GM23338 (cell line): ENCODE measurements at regions not wholly inside any gene's neighbourhood (a gene's known extent, or its start where the extent isn't known, plus 50 kb on each side); places are given as distances from the start of the nearest gene placed in this dataset.

Experiments used
- ATAC-seq: fragments of 200-7000 bp; cut with Tn5 transposase; 3 replicates; pipeline ENCODE4 v1.9.1; 2020
- DNase-seq: peaks from one replicate; pipeline ENCODE4 v3.0.0-alpha.2; 2015; ENCODE audit warnings: low spot score
- H2AFZ ChIP-seq: fragments of 200-600 bp; sonication (generic); 2 replicates; pipeline ENCODE4 v1.8.0; 2016; ENCODE audit warnings: antibody characterized with exemption, mild to moderate bottlenecking, moderate library complexity
- H3F3A ChIP-seq: fragments of 200-600 bp; sonication (generic); replicated peaks from 2 replicates; pipeline ENCODE4 v1.8.0; 2017; ENCODE audit warnings: antibody characterized with exemption, mixed run types, low read depth
- H3K27ac ChIP-seq: fragments of 200-600 bp; sonication (generic); 2 replicates; pipeline ENCODE4 v1.6.1; 2016; ENCODE audit warnings: low read depth
- H3K27me3 ChIP-seq: fragments of 200-600 bp; sonication (generic); 2 replicates; pipeline ENCODE4 v1.8.0; 2016; ENCODE audit warnings: mild to moderate bottlenecking, mixed run types, moderate library complexity; ENCODE audit not compliant: insufficient read depth
- H3K36me3 ChIP-seq: fragments of 200-600 bp; sonication (generic); 2 replicates; pipeline ENCODE4 v1.8.0; 2016; ENCODE audit warnings: mild to moderate bottlenecking; ENCODE audit not compliant: insufficient read depth
- H3K4me1 ChIP-seq: fragments of 200-600 bp; sonication (generic); 2 replicates; pipeline ENCODE4 v1.8.0; 2016; ENCODE audit warnings: mild to moderate bottlenecking, moderate library complexity; ENCODE audit not compliant: insufficient read depth
- H3K4me2 ChIP-seq: fragments of 200-600 bp; sonication (generic); 2 replicates; pipeline ENCODE4 v1.7.1; 2017; ENCODE audit warnings: mixed run types
- H3K4me3 ChIP-seq: fragments of 200-600 bp; sonication (generic); 2 replicates; pipeline ENCODE4 v1.6.1; 2016; ENCODE audit warnings: mixed run types
- H3K79me2 ChIP-seq: fragments of 200-600 bp; sonication (generic); replicated peaks from 2 replicates; pipeline ENCODE4 v1.8.0; 2017; ENCODE audit warnings: mild to moderate bottlenecking; ENCODE audit not compliant: insufficient read depth
- H3K9me2 ChIP-seq: fragments of 200-600 bp; sonication (generic); 2 replicates; pipeline ENCODE4 v1.8.0; 2017; ENCODE audit not compliant: insufficient read depth
- H4K20me1 ChIP-seq: fragments of 200-600 bp; sonication (generic); replicated peaks from 2 replicates; pipeline ENCODE4 v1.8.0; 2017; ENCODE audit warnings: mild to moderate bottlenecking; ENCODE audit not compliant: insufficient read depth
- H3K27ac Mint-ChIP-seq: 2 replicates; pipeline ENCODE4 v1.8.0; 2020; ENCODE audit warnings: inconsistent platforms, mild to moderate bottlenecking, moderate library complexity, mixed read lengths
- H3K27me3 Mint-ChIP-seq: 3 replicates; pipeline ENCODE4 v1.8.0; 2022; ENCODE audit warnings: low read depth, mild to moderate bottlenecking, moderate library complexity, mixed read lengths, inconsistent platforms; ENCODE audit not compliant: insufficient read depth, poor library complexity
- H3K36me3 Mint-ChIP-seq: 3 replicates; pipeline ENCODE4 v1.8.0; 2021; ENCODE audit warnings: low read depth, mild to moderate bottlenecking, inconsistent platforms, moderate library complexity, mixed read lengths
- H3K4me1 Mint-ChIP-seq: 3 replicates; pipeline ENCODE4 v1.8.0; 2020; ENCODE audit warnings: mild to moderate bottlenecking, inconsistent platforms, mixed read lengths
- H3K4me3 Mint-ChIP-seq: 3 replicates; pipeline ENCODE4 v1.8.0; 2021; ENCODE audit warnings: moderate library complexity, mild to moderate bottlenecking, inconsistent platforms, mixed read lengths
- H3K9me3 Mint-ChIP-seq: 3 replicates; pipeline ENCODE4 v1.8.0; 2020; ENCODE audit warnings: moderate library complexity, mild to moderate bottlenecking, inconsistent platforms, mixed read lengths
- CREB1 ChIP-seq: fragments of 250-450 bp; sonication (Bioruptor Pico); IDR thresholded peaks from 2 replicates; pipeline ENCODE4 v1.5.0; 2020; ENCODE audit warnings: low read depth, mild to moderate bottlenecking, moderate library complexity
- EZH2phosphoT487 ChIP-seq: fragments of 200-600 bp; sonication (generic); IDR thresholded peaks from one replicate; pipeline ENCODE4 v1.8.1; 2018; ENCODE audit warnings: antibody characterized with exemption; ENCODE audit not compliant: unreplicated experiment
- JUNB ChIP-seq: IDR thresholded peaks from one replicate; pipeline ENCODE4 v1.6.1; 2016; ENCODE audit warnings: antibody characterized with exemption; ENCODE audit not compliant: unreplicated experiment
- NANOG ChIP-seq: IDR thresholded peaks from 2 replicates; pipeline ENCODE4 v1.6.1; 2016; ENCODE audit warnings: antibody characterized with exemption, borderline replicate concordance
- POLR2AphosphoS5 ChIP-seq: IDR thresholded peaks from 2 replicates; pipeline ENCODE4 v1.6.1; 2016; ENCODE audit warnings: antibody characterized with exemption, low read depth
- STAT1 ChIP-seq: IDR thresholded peaks from one replicate; pipeline ENCODE4 v1.6.1; 2016; ENCODE audit warnings: antibody characterized with exemption; ENCODE audit not compliant: unreplicated experiment
- ZNF331 ChIP-seq: fragments of 250-450 bp; sonication (Bioruptor Pico); IDR thresholded peaks from 2 replicates; pipeline ENCODE4 v1.5.0; 2020; ENCODE audit warnings: low read depth, mild to moderate bottlenecking, moderate library complexity
- TF ChIP-seq, protein P1 (sequence below), 2 experiments: fragments of 200-600 bp in 1 of 2; sonication (generic) in 1 of 2; conservative IDR thresholded peaks; 2 replicates each; pipeline versions ENCODE4 v1.5.1 to v1.6.1; 2016 to 2017; ENCODE audit warnings: antibody characterized with exemption in 2 of 2, low read depth in 2 of 2, mild to moderate bottlenecking in 2 of 2, moderate library complexity in 1 of 2
- TF ChIP-seq, protein P2 (sequence below): IDR thresholded peaks from 2 replicates; pipeline ENCODE4 v1.6.1; 2016; ENCODE audit warnings: antibody characterized with exemption

DNA sequence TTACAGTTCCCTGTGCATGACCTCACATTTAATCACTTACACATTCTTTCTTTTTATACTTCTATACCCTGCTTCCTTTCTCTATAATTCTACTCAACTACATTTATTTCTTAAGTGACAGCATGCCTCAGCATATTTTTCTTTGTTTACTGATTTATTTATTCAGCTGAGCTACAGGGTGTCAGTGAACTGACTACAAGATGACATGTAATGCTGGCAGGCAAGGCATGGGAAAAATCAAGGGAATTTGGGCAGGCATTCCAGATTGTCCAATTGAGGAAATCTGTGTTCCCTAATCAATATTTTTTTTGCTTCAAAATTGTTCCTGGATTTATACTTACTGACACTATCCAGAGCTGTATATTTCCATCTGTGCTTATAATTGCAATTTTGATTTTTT lies 875.5 kb downstream of the C4orf33 start (continued):
- TF ChIP-seq STAT1 (no peak), JUNB (no peak)

DNA sequence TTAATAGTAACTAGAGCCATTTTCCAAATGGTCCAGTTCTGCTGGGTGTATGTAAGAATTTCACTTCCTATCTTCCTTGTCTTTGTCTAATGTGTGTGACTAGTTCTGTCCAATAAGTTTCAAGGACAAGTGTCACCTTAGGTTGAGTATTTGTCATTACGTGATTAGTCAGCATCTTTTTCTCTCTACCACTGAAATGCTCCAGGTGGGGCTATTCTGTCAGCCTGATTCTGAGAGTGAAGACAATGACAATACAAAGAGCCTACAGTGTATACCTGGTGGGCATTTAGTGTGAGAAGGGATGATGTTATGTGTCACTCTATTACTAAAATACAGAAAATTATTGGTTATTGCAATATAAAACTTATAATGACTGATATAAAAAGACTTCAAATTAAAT lies 876.3 kb downstream of the C4orf33 start:
- Histone ChIP-seq H4K20me1 (no peaks in the 10 kb centered on the region), H3K27me3 (no peaks in the 10 kb centered on the region), H3F3A (no peaks in the 10 kb centered on the region), H3K27ac (no peak overlapping the region), H3K4me1 (no peaks in the 10 kb centered on the region), H3K4me2 (no peak overlapping the region), H3K4me3 (no peak overlapping the region), H3K9me2 (no peaks in the 10 kb centered on the region), H3K79me2 (no peaks in the 10 kb centered on the region), H3K36me3 (no peaks in the 10 kb centered on the region), H2AFZ (no peak overlapping the region)
- Mint-ChIP-seq H3K36me3 (peaks cover 13% of the 10 kb centered on the region; the same call in 2 of the 3 replicates), H3K27me3 (peaks cover 1% of the 10 kb centered on the region), H3K4me1 (peaks cover 4% of the 10 kb centered on the region; the same call in 2 of the 3 replicates), H3K4me3 (no peak overlapping the region), H3K27ac (peak overlapping the region; percentile 29), H3K9me3 (no peaks in the 10 kb centered on the region; the same call in 2 of the 3 replicates)
- no peak for TF ChIP-seq STAT1
- TF ChIP-seq, protein P1, sequence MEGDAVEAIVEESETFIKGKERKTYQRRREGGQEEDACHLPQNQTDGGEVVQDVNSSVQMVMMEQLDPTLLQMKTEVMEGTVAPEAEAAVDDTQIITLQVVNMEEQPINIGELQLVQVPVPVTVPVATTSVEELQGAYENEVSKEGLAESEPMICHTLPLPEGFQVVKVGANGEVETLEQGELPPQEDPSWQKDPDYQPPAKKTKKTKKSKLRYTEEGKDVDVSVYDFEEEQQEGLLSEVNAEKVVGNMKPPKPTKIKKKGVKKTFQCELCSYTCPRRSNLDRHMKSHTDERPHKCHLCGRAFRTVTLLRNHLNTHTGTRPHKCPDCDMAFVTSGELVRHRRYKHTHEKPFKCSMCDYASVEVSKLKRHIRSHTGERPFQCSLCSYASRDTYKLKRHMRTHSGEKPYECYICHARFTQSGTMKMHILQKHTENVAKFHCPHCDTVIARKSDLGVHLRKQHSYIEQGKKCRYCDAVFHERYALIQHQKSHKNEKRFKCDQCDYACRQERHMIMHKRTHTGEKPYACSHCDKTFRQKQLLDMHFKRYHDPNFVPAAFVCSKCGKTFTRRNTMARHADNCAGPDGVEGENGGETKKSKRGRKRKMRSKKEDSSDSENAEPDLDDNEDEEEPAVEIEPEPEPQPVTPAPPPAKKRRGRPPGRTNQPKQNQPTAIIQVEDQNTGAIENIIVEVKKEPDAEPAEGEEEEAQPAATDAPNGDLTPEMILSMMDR (conservative IDR thresholded peaks at IDR 0.05; ENCODE audit: low read depth in 2 of 2) = peak; percentile 65 to 75
- no peak for TF ChIP-seq EZH2phosphoT487
- TF ChIP-seq, protein P2, sequence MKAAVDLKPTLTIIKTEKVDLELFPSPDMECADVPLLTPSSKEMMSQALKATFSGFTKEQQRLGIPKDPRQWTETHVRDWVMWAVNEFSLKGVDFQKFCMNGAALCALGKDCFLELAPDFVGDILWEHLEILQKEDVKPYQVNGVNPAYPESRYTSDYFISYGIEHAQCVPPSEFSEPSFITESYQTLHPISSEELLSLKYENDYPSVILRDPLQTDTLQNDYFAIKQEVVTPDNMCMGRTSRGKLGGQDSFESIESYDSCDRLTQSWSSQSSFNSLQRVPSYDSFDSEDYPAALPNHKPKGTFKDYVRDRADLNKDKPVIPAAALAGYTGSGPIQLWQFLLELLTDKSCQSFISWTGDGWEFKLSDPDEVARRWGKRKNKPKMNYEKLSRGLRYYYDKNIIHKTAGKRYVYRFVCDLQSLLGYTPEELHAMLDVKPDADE = no peak
- no peak for TF ChIP-seq NANOG
- no peak for TF ChIP-seq CREB1 (CRISPR knock-in tag)
- peak; percentile 82 for ATAC-seq
- DNase-seq = peak; percentile 69

DNA sequence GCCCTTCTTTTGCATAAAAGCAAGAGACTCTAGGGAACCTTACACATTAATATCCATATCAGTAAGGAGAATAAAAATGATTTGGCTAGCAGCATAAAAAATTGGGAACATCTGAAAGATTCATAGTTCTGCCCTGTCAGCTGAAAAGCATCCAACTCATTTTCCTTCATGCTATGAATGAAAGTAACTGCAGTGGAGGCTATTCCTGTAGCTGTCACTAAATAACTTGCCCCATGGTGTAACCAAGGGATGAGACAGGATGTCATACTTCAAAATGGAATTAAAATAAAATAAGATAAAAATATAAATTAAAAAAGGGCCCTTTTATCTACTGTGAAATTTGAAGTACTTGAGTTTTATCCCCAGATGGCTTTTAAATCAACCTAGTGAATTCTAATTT lies 878.8 kb downstream of the C4orf33 start:
- no peak overlapping the region for H3K27ac ChIP-seq
- H3K27ac Mint-ChIP-seq = no peak overlapping the region

More for the DNA sequence above, 878.8 kb downstream of the C4orf33 start:
- TF ChIP-seq ZNF331 (CRISPR knock-in tag) = no peak
- TF ChIP-seq POLR2AphosphoS5 = no peak
- TF ChIP-seq, protein P1 (conservative IDR thresholded peaks at IDR 0.05; ENCODE audit: low read depth in 2 of 2) = no peak
- TF ChIP-seq, protein P2 = no peak
- Histone ChIP-seq H3K27me3 (no peaks in the 10 kb centered on the region), H2AFZ (no peak overlapping the region), H3K79me2 (no peaks in the 10 kb centered on the region), H3K4me2 (no peak overlapping the region), H4K20me1 (no peaks in the 10 kb centered on the region), H3K4me1 (no peaks in the 10 kb centered on the region), H3K9me2 (no peaks in the 10 kb centered on the region), H3F3A (no peaks in the 10 kb centered on the region), H3K4me3 (no peak overlapping the region), H3K36me3 (no peaks in the 10 kb centered on the region)
- Mint-ChIP-seq H3K4me1 (peaks cover 4% of the 10 kb centered on the region; the same call in 2 of the 3 replicates), H3K36me3 (peaks cover 6% of the 10 kb centered on the region; the same call in 1 of the 3 replicates), H3K9me3 (no peaks in the 10 kb centered on the region), H3K27me3 (peaks cover 1% of the 10 kb centered on the region), H3K4me3 (no peak overlapping the region)
- DNase-seq (no peak), ATAC-seq (no peak)
